GM18870 (cell line): ENCODE measurements at regions not wholly inside any gene's neighbourhood (a gene's known extent, or its start where the extent isn't known, plus 50 kb on each side); places are given as distances from the start of the nearest gene placed in this dataset.
"Not testable (repeated sequence)": the region's sequence is repeated elsewhere in the genome, so short reads cannot be mapped to it uniquely, and the experiment has no call there.

Experiments
- ATAC-seq: cut with Tn5 transposase; IDR thresholded peaks from one replicate; pipeline ENCODE4 v1.9.1; 2021; ENCODE audit warnings: moderate library complexity; ENCODE audit not compliant: unreplicated experiment

DNA sequence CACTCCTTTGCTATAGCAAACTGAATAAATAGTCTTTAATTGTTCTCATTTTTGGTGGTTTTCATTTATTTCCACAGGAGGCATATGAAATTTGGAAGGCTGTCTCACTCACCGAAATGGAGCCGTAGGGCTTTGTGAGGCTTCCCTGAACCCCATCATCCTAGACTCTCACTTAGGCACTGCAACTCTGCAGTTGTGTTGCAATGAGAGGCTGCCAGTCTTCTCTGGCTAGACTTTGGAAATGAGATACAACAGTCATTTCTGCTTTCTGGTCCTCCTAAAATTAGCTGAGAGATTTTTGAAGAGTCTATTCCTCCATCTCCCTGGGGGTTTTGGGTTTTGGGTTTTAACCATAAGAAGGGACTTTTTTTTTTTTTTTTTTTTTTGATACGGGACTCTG is 146.5 kb downstream of the SH3BGRL start:
- ATAC-seq: no peak

DNA sequence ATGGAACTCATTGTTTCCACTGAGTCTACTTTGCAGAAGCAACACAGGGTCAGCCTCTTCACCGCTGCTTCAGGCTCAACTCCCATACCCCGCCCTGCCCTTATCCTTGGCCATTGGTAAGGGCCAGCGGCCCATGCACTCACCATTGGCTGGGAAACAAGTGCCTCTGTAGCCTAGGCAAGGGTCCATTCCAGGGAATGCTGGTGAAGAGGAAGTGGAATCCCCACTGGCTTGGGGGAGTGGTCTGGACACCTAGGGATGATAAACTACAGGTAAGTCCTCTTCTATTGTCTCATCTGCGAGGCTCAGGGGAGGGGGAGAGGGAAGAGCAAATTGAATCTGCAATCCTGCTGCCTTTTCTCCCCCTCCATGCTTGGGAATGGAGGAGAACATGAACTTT is 153.1 kb downstream of the SH3BGRL start:
- ATAC-seq: no peak

DNA sequence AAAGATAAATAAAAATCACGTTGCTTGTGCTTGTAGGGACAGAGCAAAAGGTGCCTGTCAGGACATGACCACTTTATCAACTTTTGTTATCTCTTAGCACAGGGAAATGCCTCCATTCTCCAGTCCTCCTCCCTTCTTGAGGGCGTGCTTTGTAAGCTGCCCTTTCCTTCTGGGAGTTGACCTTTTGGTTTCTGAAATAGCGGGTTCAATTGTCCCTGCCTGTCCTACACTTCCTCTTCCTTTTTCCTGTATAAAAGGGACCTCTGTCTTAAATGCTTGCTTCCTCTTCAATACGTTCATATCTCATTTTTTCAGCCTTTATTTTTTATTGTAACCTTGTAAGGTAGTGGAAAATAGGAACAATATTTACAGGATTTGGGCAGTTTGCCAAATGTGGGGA is 153.5 kb downstream of the SH3BGRL start:
- ATAC-seq: no peak

DNA sequence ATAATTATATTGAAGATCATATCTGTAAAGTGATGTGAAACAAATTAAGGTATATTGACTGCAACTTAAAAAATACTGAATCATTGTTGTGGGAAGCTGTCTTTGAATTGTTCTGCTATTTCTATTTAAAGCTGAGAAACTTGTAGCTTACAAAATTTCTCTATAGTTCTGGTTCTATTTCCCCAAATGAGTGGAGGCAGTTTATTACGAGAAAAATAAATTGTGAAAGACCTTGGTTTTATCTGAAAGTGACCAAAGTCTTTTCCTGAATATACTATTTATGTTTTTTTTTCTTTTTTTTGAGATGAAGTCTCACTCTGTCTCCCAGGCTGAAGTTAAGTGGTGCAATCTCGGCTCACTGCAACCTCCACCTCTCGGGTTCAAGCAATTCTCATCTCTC is 165.4 kb downstream of the SH3BGRL start:
- ATAC-seq: no peak

DNA sequence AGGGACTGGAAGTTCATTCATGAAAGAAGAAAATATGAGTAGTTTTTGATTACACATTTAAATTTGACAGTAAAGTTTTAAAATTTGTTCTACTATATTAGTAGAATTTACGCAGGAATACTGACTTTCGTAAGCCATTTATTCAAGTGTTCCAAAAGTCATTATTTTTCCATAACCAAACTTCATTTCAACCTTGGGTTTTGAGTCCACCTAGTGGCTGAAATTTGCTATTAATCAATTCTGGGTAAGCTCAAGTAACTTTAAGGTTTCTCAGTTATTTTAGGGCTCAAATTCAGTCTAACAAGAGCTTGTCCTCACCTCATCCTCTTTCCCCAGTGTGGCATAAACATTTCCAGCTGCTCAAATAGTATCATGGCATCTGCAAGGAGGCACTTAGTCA is 175.4 kb downstream of the SH3BGRL start:
- ATAC-seq: no peak

DNA sequence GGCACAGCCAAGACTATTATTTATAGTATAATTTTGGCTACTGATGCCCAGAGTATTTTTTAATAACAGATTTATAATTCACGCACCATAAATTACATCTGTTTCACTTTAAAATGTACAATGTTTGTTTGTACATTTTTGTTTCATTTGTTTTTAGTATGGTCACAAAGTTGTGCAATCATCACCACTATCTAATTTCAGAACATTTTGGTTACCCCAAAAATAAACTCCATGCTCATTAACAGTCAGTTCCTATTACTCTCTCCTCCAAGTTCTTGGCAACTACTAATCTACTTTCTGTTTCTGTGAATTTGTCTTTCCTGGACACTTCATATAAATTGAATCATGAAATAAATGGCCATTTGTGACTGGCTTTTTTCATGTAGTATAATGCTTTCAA is 176.7 kb downstream of the SH3BGRL start:
- no peak for ATAC-seq

DNA sequence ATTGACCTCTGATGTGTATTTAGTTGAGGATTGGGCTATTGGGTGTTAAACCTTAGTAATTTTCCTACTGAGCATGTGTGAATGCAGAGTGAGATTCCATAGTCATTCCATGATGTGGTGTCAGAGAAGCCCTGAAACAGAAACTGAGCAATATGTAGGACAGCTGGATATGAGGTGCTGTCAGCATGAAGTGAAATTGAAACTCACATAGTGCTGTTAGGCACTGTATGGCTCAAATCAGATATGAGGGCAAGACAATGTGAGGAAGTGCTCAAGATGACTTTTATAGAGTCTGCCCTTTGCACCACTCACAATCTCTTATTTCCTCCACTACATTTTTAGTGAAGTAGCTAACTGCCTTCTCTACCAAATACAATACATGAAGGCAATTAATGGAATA is 188.3 kb downstream of the SH3BGRL start:
- peak; percentile 99 for ATAC-seq

DNA sequence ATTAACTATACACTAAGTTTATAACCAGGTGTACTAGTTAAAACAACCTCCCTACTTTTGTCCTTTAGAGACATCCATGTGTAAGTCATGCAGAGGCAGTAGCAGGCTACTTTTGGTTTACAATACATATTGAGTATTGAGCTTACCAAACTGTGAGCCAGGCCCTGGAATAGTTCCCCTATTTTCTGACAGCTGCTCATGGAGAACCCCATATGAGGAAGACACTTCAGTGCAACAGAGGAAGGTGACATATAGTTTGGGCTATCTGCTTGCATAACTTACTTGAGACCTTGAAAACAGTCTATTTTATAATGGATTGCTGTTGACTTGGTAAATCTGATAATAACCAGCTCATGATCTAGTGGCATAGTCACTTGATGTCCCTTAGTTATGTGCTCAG is 190.5 kb downstream of the SH3BGRL start:
- ATAC-seq: no peak

GRCh38 chrX:81405781-81406180 is 203.9 kb downstream of the SH3BGRL start:
- ATAC-seq: no peak

DNA sequence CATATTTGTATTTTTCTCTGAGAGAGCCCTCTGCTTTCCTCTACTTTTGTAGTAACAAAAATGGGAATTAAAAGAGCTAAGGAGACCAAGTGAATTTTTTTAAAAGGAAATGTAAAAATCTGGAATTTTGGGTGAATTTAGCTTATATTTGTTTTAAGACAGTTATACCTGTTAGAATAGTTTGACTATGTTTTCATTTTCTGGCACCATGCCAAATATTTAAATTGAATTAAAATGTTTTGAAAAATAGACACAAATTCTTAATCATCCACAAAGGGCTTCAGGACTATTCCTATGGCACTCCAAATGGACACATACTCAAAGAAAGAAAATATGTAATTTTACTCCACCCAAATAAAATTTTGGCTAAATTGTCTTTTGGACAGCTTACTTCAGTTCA is 209.6 kb downstream of the SH3BGRL start:
- ATAC-seq: no peak

DNA sequence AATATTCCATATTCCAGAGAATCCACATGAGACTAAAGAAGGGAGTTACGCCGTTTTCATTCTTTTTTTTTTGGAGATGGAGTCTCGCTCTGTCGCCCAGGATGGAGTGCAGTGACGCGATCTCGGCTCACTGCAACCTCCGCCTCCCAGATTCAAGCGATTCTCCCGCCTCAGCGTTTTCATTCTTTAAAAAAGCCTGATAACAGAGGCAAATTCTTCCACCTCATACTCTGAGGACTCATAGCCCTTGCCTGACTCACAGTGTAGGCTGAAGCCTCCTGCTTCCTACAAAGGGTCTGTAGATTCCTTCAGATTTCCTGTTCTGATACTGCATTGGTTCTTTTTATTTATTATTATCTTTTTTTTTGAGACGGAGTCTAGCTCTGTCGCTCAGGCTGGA is 210.5 kb downstream of the SH3BGRL start:
- no peak for ATAC-seq

DNA sequence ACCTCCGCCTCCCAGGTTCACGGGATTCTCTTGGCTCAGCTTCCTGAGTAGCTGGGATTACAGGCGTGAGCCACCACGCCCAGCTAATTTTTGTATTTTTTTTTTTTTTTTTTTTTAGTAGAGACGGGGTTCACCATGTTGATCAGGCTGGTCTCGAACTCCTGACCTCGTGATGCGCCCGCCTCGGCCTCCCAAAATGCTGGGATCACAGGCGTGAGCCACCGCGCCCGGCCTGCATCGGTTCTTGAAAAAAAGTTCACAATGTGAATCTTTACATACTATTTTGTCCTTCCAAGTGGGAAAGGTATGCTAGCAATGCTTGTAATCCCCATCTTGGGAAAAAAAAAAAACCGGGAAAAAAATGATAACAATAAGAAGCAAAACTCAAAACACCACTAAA is 211.0 kb downstream of the SH3BGRL start:
- ATAC-seq: not testable (repeated sequence)

- no peak for ATAC-seq
Measured at GRCh38 chrX:81414630-81415029, 212.7 kb downstream of the SH3BGRL start.
